ENCODE measurements at regions not wholly inside any gene's neighbourhood (a gene's known extent, or its start where the extent isn't known, plus 50 kb on each side); places are given as distances from the start of the nearest gene placed in this dataset.

GRCh38 chr6:22956029-22956681 lies 386.8 kb downstream of the HDGFL1 start:
- DNase-seq (no peak), ATAC-seq (replicated peaks in 1 of 2) (no peak)
- no peak overlapping the region for H3K27ac Mint-ChIP-seq
- H3K36me3 Mint-ChIP-seq (ENCODE audit: insufficient read depth in 2 of 2), result peaks cover 1 to 7% of the 10 kb centered on the region in 2 donors
- H3K9me3 Mint-ChIP-seq, result peaks cover 7 to 8% of the 10 kb centered on the region in 2 donors
- H3K27me3 Mint-ChIP-seq (ENCODE audit: low read depth), result no peaks in the 10 kb centered on the region
- peaks cover 19% of the 10 kb centered on the region for H3K4me1 Mint-ChIP-seq (ENCODE audit: low read depth)
- no peak overlapping the region for H3K4me3 Mint-ChIP-seq

DNA sequence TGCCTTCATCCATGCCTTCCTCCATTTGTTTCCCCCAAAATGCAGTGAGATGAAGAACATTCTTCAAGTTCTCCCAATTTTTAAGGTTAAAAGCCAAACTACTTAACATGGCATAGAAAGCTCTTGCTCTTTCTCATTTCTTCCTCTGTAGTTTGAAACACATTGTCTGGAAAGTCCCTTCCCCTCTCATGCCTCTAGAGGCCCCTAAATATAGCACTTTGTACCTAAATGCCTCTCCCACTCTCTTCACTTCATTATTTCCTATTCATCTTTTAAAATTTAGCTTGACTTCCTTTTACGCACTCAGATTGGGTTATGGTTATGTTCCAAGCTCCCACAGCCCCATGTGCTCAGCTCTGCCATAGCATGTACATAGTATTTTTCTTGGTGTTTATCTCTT lies 389.3 kb downstream of the HDGFL1 start:
- Mint-ChIP-seq H3K9me3 (peaks cover 7 to 8% of the 10 kb centered on the region in 2 donors), H3K27me3 (ENCODE audit: low read depth) (no peaks in the 10 kb centered on the region), H3K27ac (no peak overlapping the region), H3K4me1 (ENCODE audit: low read depth) (peaks cover 19% of the 10 kb centered on the region), H3K4me3 (peak overlapping the region in 1 of 2 donors; percentile 4), H3K36me3 (ENCODE audit: insufficient read depth in 2 of 2) (peaks cover 1 to 7% of the 10 kb centered on the region in 2 donors)
- DNase-seq, result no peak
- no peak for ATAC-seq (replicated peaks in 1 of 2)

GRCh38 chr6:22959571-22959970 lies 390.2 kb downstream of the HDGFL1 start:
- Mint-ChIP-seq H3K4me3 (no peak overlapping the region), H3K27ac (no peak overlapping the region), H3K4me1 (ENCODE audit: low read depth) (peaks cover 16% of the 10 kb centered on the region), H3K27me3 (ENCODE audit: low read depth) (no peaks in the 10 kb centered on the region), H3K9me3 (peaks cover 7 to 8% of the 10 kb centered on the region in 2 donors), H3K36me3 (ENCODE audit: insufficient read depth in 2 of 2) (peaks cover 1 to 7% of the 10 kb centered on the region in 2 donors)
- ATAC-seq (replicated peaks in 1 of 2) (no peak), DNase-seq (no peak)

DNA sequence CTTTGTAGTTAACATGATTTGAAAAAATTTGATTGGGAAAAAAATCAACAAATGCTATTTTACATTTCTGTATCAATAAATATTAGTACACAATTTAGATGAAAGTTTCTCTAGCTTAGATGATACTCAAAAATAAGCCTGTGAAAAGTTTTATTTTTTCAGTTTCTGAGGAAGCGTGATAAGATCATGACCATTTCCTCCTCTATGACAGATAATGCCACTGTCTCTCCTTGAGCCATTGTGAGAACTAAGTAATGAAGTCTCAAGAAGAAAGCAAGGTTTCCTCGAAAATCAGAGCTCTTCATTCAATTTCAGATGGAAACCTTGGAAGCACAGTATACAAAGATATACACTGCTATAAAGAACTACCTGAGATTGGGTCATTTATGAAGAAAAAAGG lies 395.0 kb downstream of the HDGFL1 start:
- Mint-ChIP-seq H3K9me3 (peaks cover 0 to 2% of the 10 kb centered on the region in 2 donors), H3K27me3 (ENCODE audit: low read depth) (no peaks in the 10 kb centered on the region), H3K36me3 (ENCODE audit: insufficient read depth in 2 of 2) (peaks cover 0 to 1% of the 10 kb centered on the region in 2 donors), H3K27ac (no peak overlapping the region), H3K4me1 (ENCODE audit: low read depth) (no peaks in the 10 kb centered on the region), H3K4me3 (no peak overlapping the region)
- DNase-seq, result no peak
- no peak for ATAC-seq (replicated peaks in 1 of 2)

GRCh38 chr6:22965889-22966288 lies 396.5 kb downstream of the HDGFL1 start:
- peaks cover 0 to 1% of the 10 kb centered on the region in 2 donors for H3K36me3 Mint-ChIP-seq (ENCODE audit: insufficient read depth in 2 of 2)

DNA sequence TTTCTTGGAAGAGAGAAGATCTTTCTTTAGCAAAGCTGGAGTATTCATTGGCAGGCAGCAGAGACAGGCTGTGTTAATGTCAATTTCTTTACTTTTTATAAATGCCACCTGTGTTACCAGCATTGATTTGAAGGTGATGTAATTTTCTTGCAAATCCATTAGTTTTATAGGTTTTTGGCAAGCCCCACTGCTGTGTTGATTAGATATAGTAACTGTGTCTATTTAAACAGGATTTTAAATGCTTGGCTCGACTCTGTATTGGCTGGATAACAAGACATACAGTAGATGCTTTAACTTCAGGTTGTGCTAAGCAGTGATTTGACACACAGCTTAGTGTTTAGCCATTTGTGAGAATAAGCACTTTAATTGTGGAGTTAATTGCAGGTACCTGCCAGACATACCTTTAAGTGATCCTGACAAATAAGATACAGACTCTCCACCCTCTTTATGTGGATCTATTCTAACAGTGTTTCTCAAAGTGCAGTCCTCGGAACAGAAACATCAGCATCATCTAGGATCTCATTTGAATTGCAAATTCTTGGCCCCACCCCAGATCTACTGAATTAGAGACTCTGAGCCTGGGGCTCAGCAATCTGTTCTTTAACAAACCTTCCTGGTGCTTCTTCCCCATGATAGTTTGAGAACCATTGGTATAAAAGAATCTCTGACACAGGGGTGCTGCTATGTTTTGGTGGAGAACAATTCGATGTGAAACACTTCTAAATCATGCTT lies 397.5 kb downstream of the HDGFL1 start:
- ATAC-seq (replicated peaks in 1 of 2), result no peak
- no peak for DNase-seq
- Mint-ChIP-seq H3K4me1 (ENCODE audit: low read depth) (no peaks in the 10 kb centered on the region), H3K9me3 (no peaks in the 10 kb centered on the region), H3K27ac (no peak overlapping the region), H3K4me3 (no peak overlapping the region), H3K27me3 (ENCODE audit: low read depth) (no peaks in the 10 kb centered on the region), H3K36me3 (ENCODE audit: insufficient read depth in 2 of 2) (peaks cover 0 to 1% of the 10 kb centered on the region in 2 donors)

More at GRCh38 chr6:22965889-22966288, 396.5 kb downstream of the HDGFL1 start:
- no peak overlapping the region for H3K27ac Mint-ChIP-seq
- ATAC-seq (replicated peaks in 1 of 2) (no peak), DNase-seq (no peak)
- H3K4me1 Mint-ChIP-seq (ENCODE audit: low read depth), result no peaks in the 10 kb centered on the region
- no peaks in the 10 kb centered on the region for H3K27me3 Mint-ChIP-seq (ENCODE audit: low read depth)
- no peak overlapping the region for H3K4me3 Mint-ChIP-seq
- peaks cover 0 to 2% of the 10 kb centered on the region in 2 donors for H3K9me3 Mint-ChIP-seq

DNA sequence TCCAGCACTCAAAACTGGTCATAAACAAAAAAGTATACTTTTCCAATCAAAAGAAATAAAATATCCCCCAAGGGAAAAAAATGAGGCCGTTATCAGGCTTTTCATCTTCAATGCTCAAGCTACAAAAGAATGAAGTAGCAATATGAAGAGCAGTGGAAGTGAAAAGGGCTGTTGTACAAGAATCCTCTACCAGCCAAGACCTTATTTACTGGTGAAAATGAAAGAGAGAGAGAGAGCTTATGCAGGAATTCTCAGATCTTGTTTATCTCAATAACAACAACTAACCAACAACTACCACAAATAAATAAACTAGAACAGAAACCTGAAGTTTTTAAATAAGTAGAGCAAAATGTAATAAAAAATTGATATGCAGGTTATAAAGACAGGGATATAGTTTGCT lies 400.6 kb downstream of the HDGFL1 start:
- H3K4me3 Mint-ChIP-seq, result no peak overlapping the region
- H3K4me1 Mint-ChIP-seq (ENCODE audit: low read depth), result no peaks in the 10 kb centered on the region
- H3K9me3 Mint-ChIP-seq, result no peaks in the 10 kb centered on the region
- no peaks in the 10 kb centered on the region for H3K27me3 Mint-ChIP-seq (ENCODE audit: low read depth)
- DNase-seq, result no peak
- no peak overlapping the region for H3K27ac Mint-ChIP-seq
- no peak for ATAC-seq (replicated peaks in 1 of 2)
- H3K36me3 Mint-ChIP-seq (ENCODE audit: insufficient read depth in 2 of 2), result no peaks in the 10 kb centered on the region

- H3K36me3 Mint-ChIP-seq (ENCODE audit: insufficient read depth in 2 of 2), result no peaks in the 10 kb centered on the region
- no peaks in the 10 kb centered on the region for H3K27me3 Mint-ChIP-seq (ENCODE audit: low read depth)
- H3K4me3 Mint-ChIP-seq, result no peak overlapping the region
- DNase-seq, result no peak
- no peaks in the 10 kb centered on the region for H3K4me1 Mint-ChIP-seq (ENCODE audit: low read depth)
- H3K9me3 Mint-ChIP-seq, result no peaks in the 10 kb centered on the region
- no peak for ATAC-seq (replicated peaks in 1 of 2)
- H3K27ac Mint-ChIP-seq, result no peak overlapping the region
Observed at GRCh38 chr6:22972771-22973170, 403.4 kb downstream of the HDGFL1 start.

GRCh38 chr6:22975079-22975478 lies 405.7 kb downstream of the HDGFL1 start:
- no peak overlapping the region for H3K4me3 Mint-ChIP-seq
- H3K36me3 Mint-ChIP-seq (ENCODE audit: insufficient read depth in 2 of 2), result no peaks in the 10 kb centered on the region
- peaks cover 0 to 4% of the 10 kb centered on the region in 2 donors for H3K9me3 Mint-ChIP-seq
- H3K27me3 Mint-ChIP-seq (ENCODE audit: low read depth), result no peaks in the 10 kb centered on the region
- ATAC-seq (replicated peaks in 1 of 2), result no peak
- no peak for DNase-seq
- no peaks in the 10 kb centered on the region for H3K4me1 Mint-ChIP-seq (ENCODE audit: low read depth)
- H3K27ac Mint-ChIP-seq, result no peak overlapping the region

DNA sequence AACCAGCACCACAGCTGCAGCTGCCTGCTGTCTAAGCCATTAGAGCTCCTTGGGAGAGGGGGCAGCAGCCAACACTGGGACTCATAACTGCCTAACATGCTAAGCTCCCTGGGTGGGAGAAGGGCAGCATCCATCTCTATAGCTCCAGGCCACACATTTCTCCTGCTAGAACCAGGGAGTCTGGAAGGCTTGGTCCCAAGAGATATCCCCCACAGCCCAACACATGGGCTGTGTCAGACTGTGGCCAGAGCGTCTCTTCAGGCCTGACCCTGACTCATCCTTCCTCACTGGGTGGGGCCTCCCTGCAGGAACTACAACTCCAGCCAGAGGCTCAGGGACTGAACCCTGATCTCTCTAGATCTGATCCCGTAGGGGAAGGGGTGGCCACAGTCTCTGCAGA lies 411.1 kb downstream of the HDGFL1 start:
- Mint-ChIP-seq H3K4me1 (ENCODE audit: low read depth) (no peaks in the 10 kb centered on the region), H3K9me3 (peaks cover 6 to 9% of the 10 kb centered on the region in 2 donors), H3K27me3 (ENCODE audit: low read depth) (no peaks in the 10 kb centered on the region), H3K36me3 (ENCODE audit: insufficient read depth in 2 of 2) (no peaks in the 10 kb centered on the region), H3K27ac (no peak overlapping the region), H3K4me3 (no peak overlapping the region)
- no peak for DNase-seq
- no peak for ATAC-seq (replicated peaks in 1 of 2)

DNA sequence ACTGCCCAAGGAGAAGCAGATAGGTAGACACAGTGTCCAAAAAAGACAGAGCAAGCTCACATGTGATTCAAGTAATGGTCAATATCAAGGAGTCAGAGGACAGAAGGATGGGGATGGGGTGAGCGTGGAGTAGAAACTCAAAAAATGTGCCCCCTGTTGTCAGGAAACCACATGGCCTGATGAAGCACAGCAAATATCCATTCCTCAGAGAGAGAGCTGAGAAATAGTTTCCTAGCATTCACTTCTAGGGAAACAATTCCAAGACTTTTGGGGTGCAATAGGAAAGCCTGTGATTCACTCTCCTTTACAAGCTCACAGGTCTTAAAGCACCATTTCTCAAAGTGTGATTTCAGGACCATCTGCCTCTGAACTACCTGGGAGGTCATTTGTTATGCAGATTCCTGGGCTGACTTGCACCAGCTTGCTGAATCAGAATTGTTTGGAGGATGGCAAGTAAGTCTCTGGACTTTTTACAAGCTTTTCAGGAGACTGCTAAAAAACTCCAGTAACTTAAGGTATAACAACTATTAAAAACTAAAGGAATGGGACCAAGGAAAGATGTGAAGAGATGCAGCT lies 432.8 kb downstream of the HDGFL1 start:
- DNase-seq (no peak), ATAC-seq (replicated peaks in 1 of 2) (no peak)
- H3K4me3 Mint-ChIP-seq, result no peak overlapping the region
- no peaks in the 10 kb centered on the region for H3K27me3 Mint-ChIP-seq (ENCODE audit: low read depth)
- peaks cover 0 to 6% of the 10 kb centered on the region in 2 donors for H3K9me3 Mint-ChIP-seq
- H3K36me3 Mint-ChIP-seq (ENCODE audit: insufficient read depth in 2 of 2), result peaks cover 0 to 1% of the 10 kb centered on the region in 2 donors
- H3K4me1 Mint-ChIP-seq (ENCODE audit: low read depth), result no peaks in the 10 kb centered on the region
- no peak overlapping the region for H3K27ac Mint-ChIP-seq

DNA sequence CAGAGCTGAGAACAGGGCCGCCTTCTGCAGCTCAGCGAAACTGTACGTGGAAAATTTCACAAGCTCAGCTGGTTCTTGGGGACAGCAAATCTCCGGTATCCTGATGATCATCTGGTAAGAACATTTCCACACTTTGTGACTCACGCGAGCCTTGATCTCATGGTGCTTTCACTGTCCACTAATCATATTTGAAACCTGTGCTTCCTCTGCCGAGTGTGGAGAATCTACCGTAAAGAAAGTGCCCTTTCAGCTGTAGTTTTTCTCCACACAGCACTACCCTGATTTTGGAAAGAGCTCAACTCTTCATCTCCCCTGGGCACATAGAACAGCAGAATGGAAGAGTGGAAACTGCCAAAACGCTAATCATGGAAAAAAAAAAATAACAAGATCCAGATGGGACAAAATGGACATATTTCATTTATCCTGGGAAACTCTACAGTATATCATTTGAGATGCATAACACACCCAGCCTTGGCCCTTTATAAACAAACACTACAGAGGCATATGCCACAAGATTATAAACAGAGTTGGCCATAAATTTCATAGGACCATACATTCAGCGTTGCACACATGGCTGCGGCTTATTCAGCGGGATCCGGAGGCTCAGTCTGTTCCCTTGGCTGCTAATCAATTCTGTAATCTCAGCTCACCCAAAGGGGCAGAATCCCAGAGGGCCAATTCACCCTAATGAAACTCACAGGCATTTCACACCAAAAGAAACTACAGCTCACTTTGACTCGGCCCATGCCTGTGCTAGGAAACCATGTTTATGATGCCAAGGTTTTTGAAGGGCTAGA lies 434.5 kb downstream of the HDGFL1 start:
- Mint-ChIP-seq H3K36me3 (ENCODE audit: insufficient read depth in 2 of 2) (peaks cover 0 to 1% of the 10 kb centered on the region in 2 donors), H3K9me3 (peaks cover 0 to 6% of the 10 kb centered on the region in 2 donors), H3K27me3 (ENCODE audit: low read depth) (no peaks in the 10 kb centered on the region), H3K27ac (no peak overlapping the region), H3K4me3 (no peak overlapping the region), H3K4me1 (ENCODE audit: low read depth) (no peaks in the 10 kb centered on the region)
- ATAC-seq (replicated peaks in 1 of 2) (no peak), DNase-seq (no peak)

DNA sequence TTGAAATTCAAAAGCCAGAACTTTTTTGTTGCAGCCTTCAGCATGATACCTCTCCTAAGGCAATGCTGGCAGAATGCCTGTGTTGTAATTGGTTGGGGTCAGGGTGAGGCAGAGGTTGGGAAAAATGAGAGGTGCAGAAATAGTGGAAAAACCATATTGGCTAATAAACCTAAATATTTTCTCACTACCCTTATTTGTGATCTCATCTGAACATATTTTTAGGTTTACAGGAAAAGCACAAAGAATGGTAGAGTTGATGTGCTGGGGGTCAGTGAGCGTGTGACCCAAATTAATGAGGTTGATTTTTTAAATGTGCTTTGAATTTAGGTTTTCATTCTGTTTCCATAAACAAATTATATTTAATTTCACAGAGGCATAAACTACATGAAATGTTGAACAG lies 437.3 kb downstream of the HDGFL1 start:
- Mint-ChIP-seq H3K9me3 (peaks cover 0 to 5% of the 10 kb centered on the region in 2 donors), H3K27me3 (ENCODE audit: low read depth) (no peaks in the 10 kb centered on the region), H3K4me3 (no peak overlapping the region), H3K27ac (no peak overlapping the region), H3K4me1 (ENCODE audit: low read depth) (no peaks in the 10 kb centered on the region), H3K36me3 (ENCODE audit: insufficient read depth in 2 of 2) (peaks cover 0 to 1% of the 10 kb centered on the region in 2 donors)
- no peak for DNase-seq
- no peak for ATAC-seq (replicated peaks in 1 of 2)

Data from activated T-cell treated with anti-CD3 and anti-CD28 coated beads, Interleukin-2, amount 50 U/mL, for 72 hours (primary cell).